Activated CD4-positive, CD25-positive, alpha-beta regulatory T cell treated with anti-CD3 and anti-CD28 coated beads, Interleukin-2, amount 50 U/mL, for 24 hours (primary cell): ENCODE measurements at regions not wholly inside any gene's neighbourhood (a gene's known extent, or its start where the extent isn't known, plus 50 kb on each side); places are given as distances from the start of the nearest gene placed in this dataset.

Experiments used
- ATAC-seq, 2 donors: fragments of 150-1000 bp; cut with Tn5 transposase; one replicate each; pipeline ENCODE4 v1.10.0; 2021; ENCODE audit warnings: mild to moderate bottlenecking in 1 of 2, moderate library complexity in 1 of 2

DNA sequence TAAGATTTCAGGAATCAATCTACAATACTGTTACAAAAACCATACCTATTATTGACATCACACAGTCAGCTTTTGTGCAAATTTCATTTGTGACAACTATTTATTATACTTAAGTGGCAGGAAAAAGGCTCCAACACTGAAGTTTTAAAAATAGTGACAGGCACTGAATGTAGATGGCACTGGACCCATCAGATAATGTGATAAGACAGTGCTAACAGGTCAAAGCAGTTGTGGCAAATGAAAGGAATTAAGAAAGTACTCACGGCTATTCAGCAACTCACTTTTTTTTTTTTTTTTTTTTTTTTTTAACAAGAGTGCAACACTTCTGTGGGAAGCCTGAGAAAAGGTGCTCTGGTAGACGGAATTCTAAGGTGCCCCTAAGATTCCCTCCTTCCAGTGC, 115.0 kb upstream of the MEF2C start:
- ATAC-seq, result no peak

DNA sequence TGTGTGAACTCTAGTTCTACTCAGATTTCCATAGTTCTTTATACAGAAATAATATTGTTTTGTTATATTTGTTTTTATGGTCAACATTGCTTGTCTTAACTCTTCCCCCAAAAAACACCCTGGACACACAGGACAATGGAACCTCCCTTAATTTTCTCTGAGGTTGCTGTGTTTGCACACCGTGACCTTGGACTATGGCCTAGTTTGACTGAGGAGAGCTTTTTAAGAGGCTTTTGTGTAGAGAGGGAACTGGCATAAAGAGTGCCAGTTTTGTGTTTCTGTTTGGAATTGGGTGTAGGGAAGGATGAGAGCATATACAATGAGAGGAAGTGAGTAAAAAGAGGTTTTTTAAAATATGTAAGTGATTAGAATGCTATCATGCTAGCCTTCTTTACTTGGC, 101.1 kb upstream of the MEF2C start:
- ATAC-seq, result no peak

DNA sequence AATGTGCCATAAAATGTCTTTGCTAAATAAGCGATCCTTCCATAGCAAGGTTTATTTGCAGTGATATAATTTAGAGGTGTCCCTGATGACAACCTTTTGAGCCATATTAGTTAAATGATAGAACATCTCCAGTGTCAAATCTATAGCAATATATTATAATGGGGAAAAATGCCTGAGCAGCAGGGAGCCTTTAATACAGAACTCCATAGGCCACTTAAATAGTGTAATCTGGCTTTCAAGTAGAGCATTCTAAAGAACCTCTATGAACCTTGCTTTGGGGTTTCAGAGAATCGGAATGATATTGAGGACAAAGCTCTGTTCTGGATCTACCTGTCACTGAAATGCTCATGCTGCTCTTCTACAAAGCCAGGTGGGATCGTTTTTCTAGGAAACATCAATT, 96.7 kb upstream of the MEF2C start:
- no peak for ATAC-seq

DNA sequence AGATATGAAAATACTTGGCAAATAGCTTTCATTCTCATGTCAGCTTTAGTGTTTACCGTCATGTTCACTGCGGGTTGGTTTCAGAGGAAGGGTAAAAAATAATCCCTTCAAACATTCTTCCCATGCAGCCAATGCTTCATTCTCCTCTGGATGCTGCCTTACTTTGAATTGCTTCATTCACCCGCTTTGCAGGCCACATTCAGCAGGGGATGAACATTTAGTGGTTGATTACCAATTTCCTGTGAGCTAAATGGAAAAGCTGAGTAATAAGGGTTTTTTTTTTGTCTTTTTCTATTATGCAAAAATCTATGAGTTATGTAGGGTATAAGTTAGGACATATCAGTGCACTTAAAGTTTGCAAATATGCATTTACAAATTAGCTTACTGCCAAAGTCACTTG, 96.3 kb upstream of the MEF2C start:
- ATAC-seq, result peak; percentile 38 to 49

DNA sequence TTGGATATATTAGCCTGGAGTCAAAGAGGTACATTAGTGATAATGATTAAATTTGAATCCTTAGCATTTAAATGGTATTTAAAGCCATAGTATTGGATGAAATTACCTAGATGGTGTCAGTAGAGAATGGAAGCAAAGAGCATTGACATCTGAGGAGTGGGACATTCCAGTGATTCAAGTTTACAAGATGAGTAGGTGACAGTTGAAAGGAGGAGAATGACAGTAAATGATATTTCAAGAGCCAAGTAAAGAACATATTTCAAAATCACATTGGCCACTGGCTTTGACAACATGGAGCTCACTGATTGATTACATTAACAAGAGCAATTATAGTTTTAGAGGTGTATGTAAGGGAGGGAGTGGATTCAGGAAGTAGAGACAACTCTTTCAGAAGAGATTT, 93.9 kb upstream of the MEF2C start:
- no peak for ATAC-seq

DNA sequence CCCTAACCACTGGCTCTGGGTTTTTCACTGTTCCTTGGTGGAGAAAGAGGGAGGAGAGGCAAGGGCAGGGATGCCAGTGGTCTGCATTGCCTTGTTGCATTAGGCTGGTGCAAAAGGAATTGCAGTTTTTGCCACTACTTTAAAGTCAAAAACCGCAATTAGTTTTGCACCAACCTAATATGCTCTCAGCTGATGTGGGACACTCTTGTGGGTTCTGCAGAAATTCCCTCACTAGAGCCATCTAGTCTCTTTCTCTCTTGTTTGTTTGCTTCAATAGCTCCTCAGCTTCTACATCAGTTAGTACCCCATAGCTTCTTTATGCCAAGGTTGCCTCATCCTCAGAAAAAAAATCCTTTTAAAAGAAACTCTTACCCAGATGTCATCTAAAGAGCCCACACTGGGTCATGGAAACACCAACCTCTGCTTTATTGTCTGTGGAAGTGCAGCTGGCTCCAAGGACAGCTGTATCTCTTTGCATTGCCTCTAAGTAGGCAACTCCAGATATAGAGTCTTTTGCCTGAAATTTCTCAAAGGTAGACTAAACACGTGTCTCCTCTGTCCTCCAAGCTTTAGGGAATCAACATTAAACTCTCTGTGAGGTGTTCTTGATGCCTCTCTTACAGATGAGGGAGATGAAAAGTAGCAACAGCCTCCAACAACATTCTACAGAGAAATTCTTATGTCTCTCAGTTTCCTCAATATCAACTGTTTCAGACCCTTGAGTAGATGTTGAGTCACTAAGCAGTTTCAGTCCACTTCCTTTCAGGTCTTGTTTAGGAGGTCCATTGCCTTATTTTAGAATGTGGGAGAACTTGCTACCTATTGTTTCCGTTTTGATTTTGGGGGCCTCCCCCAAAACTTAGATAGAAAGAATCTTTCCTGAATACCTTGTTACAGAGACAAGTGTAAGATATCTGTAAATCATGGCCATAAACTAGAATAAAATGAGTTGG, 84.9 kb upstream of the MEF2C start:
- ATAC-seq, result no peak

DNA sequence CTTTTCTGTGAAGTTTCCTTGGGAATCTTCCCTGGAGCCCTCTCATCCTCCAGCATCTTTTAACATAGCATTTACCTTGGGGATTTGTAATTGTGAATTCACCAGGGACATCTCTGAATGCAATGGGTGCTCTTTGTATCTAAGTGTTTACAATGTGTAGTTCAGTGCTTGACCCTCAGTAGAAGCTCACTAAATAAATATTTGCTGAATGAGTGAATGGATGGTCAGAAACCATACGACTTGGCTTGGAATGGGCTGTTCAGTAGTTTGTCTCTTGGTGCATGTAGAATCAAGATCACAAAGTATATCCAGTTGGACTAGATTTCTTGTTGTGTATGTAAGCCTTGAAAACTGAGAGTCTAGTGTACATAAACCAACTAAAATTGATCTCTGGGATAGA, 81.8 kb upstream of the MEF2C start:
- ATAC-seq, result no peak

DNA sequence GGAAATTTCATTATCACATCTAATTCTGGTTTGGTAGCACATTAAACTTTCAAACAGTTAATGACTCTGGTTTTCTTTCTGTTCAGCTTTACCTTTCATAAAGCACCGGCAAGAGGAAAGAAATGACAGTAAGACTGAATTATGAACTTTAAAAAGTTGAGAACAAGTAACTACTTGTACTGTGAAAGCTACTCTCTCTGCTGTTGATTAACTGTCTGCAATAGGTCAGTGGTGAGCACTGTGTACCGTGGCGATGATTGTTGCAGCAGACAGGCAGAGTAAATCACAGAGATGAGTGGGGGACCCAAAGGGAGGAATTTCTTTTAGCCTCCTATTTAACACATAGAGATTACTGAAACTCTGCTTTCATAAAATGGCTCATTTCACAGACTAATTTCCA, 74.0 kb upstream of the MEF2C start:
- ATAC-seq, result no peak

DNA sequence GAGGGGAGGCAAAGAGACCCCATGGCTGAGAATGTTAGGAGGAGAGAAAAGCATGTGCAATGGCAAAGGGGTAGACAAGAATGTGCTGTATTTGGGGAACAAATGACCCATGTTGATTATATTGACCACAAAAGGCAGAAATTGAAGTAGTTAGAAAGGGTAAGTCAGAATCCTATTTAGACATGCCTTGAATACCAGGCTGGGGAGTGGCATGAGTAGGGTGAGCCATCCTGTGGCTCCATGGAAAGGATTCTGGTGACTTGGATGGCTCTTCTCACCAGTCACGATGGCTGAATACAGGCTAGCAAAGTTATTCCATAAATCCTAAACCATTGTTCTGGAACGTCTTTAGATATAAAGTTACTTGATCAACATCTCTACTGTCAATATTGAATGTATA, 73.4 kb upstream of the MEF2C start:
- no peak for ATAC-seq

DNA sequence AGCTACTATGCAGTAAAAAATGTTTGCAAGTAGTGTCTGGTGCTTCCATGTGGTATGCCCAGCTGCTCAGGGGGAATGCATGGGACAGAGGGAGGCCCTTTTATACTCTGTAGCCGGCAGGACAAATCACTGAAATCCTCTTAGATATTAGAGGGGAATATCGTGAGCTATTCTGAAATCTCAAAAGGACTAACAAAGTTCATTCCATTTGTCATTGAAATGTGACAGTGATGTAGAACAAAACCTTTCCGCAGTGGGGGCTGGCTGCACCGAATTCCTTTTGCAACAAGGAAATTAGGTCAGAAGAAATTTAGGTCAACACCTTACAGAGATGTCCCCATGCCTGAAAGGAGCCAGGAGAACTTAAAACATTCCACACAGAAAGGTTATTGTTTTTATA, 72.4 kb upstream of the MEF2C start:
- ATAC-seq, result no peak

DNA sequence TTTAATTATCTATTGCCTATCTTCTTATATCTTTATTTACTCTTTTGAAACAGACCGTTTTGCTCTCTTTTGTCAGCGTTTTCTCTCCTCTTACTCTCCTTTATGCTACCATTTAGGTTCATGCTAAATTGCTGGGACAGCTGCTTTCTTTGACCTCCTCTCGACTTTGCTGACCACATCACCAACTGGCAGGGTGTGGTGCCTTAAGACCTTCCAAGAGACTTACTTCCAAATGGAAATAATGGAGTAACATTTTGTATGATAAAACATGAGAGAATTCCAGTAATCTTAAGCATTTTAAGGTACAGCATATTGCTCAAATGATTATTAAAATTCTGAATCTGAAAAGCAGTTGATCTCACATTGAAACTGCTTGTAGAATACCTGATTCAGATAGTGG, 71.5 kb upstream of the MEF2C start:
- ATAC-seq, result no peak

DNA sequence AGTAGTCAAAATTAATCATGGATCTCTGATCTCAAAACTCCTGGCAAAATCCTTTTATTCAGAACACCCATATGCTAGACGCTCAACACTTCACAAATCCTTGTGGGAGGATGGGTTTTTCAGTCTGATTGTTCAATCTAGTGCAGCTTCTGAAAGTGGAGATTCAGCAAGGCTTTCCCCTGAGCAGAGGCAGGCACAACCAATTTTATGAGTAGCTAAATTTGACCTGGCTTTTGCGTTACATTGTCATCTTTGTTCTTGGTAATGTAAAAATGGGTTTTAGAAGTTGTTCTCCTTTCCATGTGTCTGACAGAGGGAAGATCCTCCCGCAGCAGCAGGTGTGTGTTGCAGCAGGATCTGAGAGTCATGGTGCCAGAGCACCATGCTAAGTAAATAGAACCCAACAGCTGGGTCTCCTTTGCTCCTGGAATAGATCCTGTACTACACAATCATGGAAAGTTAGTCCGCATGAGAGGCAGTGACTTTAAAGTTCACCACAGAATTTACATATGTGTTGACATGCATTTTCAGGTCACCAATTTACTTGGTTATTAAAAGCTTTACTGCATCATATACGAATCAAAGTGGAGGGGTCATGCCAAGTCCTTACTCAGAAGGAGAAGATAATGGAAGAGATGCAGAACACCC, 70.1 kb upstream of the MEF2C start:
- ATAC-seq, result no peak

DNA sequence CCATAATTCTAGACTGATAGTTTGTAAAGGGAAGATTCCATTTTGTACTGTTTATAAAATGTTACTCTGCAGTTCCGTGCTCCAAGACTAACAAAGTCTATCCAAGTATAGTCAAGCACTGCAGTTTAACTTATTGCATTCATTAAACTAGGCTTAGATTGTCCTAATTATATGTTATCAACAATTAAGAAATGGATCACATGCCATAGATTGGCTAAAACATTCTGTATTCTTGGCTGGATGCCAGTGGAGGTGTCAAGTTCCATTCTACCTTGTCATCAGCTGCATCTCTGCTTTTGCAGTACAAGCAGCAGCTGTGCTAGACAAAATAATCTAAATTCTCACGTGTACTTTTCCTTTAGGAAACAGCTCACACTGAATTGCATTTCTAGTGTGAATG, 69.4 kb upstream of the MEF2C start:
- no peak for ATAC-seq

DNA sequence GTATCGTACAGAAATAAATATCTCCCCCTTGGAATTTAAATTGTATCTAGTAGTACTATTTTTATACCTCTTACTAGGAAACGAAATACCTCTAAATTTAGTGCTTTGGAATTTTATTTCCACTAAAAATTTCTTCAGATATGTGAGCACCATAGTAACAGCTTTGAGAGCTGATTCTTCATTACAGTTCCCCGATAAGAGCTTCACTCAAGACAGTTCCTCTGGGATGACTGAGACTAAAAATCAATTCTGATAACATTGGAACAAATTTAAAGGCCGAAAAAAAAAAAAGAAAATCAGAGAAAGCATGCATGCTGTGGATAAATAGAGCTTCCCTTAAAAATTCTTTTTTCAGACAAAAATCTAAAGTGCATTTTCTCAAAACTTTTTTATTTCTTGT, 68.5 kb upstream of the MEF2C start:
- no peak for ATAC-seq

DNA sequence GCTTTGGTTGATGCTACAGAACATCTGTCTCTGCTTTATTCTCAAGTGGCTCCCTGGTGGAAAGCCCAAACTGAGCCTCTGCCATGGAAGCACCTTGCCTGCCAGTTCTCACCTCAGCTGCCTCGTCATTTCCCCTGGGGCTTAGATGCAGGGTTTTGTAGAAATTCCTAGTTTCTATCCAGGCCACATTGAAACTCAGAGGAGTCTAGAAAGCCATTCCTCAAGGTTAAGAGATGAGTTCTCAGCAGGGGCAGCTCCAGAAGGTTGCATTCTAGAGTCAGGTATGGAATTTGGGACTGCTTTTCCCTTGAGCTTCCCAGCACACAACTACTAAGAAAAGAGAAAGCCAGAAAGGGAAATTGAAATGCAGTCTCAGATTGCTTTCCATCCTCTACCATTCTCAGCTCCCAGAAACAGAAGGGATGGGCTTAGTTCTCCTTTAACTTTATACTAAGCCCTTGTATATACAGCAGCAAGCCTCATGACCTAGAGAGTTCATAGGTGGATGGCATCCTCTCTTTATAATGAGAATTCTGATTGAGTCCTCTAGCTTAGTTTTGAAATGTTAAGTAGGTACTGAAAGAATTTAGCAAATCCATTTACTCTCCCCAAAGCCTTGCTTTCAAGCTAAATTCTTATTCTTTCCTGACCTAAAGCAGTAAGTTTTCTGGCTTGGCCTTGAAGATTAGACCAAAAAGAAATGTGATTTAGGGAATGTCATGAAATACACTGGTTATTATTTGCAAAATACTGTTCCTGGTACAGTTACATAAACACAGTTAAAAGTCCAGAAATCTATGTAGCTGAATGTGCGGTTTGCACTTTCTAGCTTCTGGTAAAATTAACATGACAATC, 66.0 kb upstream of the MEF2C start:
- ATAC-seq, result no peak

DNA sequence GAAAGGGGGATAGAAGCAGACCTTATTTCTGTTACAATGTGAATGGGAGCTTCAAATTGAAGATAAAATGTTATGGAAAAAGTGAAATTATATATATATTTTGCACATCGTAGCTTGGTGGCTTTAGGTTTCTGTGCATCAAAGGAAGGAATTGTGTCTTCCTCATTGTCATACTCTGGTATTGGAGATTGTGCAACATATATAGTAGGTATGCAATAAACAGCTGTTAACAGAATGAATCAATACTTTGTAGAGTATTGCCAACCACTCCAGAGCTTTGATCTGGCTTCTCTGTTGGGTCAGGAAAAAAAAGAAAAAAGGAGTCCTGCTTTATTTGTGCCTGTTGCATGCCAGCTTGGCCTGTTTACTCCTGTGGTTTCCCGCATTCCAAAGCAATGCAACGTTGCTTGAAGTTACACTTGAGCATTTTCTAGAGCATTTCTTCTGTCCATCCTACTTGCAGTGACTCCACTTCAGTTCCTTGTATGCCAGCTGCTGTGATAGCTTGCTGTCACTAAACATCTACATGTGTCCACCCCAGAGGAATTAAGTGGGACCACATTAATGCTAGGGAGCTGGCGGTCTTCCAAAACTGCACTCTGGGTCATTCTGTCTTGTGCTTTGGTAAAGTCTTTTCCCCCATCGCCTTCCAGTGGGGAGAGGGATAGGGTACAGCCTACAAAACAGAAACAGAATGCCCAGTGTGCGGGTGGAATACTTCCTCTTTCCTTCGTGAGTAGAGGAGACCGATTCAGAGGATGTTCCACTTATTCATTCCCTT, 62.0 kb upstream of the MEF2C start:
- no peak for ATAC-seq

DNA sequence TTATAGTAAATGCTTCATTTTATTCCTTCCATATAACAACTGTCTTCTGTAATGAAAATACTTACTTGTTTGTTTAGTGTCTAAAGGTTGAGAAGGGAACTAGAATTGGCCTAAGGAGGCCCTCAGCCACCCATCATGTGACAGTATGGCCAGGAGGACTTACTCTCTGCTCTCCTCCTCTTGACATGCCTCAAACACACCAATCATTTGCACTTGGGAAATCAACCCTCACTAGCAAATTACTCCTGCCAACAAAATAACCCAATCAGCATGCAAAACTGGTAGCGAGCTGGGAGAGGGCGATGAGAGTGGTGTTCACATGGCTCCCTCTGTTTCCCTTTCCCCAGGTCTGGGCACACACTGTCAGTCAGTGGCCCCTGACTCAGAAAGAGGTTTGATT, 58.6 kb upstream of the MEF2C start:
- no peak for ATAC-seq

DNA sequence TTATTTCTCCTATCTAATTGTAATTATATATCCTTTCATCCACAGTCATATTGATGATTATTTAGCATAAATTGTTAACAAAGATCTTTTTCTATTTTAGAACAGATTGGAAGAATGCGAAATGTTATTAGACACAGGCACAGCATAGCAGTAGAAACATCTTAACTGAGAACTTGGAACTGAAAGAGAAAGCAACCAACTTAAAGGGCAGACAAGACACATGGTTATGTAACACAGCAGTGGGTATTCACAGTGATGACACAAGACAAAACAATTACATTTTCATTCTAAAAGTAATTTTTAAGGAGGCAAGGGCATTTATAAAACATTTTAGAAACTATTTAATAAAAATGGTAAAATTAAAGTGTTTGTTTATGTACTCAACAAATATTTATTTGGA, 57.7 kb upstream of the MEF2C start:
- ATAC-seq, result peak in 1 of 2 donors; percentile 33

DNA sequence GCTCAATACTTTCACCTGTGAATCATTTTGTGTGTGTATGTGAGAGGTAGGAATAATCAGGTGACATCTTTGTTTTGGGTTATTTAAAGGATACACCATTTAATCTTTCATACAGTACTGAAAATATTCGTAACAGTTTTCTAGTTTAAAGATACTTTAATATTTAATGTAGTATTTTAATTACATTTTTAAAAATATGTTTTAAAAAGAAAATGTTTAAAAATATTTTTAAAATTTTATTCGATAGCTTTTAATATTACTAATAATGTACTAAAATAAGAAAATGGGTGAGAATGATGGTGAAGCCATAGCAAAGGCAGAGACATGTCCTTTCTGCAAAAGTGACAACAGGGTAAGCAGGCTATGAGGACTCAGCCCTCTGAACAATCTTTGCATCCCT, 56.3 kb upstream of the MEF2C start:
- no peak for ATAC-seq

DNA sequence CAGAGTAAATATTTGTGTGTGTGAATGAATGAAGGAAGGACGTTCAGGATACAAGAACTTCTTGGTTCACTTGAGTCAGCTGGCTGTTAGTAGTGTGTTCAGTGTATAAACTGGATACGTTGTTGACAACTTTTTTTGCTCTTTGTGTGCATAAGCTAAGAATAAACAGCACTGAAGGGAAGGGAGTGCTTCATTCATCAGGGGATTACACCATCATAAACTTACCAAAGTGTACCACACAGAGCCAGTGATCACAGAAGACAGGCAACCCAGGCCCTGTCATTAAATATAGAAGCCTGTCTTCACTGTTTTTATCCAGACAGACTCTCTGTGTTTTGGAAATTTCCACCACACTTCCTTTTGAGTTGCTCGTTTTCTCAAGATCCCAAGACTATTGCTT, 55.5 kb upstream of the MEF2C start:
- ATAC-seq, result no peak

DNA sequence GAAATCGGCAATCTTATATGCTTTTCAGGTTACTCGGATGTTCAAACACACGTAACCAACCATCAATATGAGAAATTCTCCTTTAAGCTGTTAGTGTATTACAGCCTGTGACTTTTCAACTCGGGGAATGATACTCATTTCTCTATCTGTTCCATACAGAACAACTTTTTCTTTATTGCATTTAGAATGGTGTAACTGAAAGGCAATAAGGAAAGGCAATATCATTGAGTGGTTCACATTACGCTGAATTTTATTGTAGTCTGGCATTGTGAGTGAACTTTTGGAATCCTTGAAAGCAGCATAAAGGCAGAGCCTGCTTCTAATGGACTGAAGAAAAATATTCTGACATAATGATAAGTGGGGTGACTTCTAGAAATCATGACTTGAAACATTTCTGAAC, 54.4 kb upstream of the MEF2C start:
- no peak for ATAC-seq

DNA sequence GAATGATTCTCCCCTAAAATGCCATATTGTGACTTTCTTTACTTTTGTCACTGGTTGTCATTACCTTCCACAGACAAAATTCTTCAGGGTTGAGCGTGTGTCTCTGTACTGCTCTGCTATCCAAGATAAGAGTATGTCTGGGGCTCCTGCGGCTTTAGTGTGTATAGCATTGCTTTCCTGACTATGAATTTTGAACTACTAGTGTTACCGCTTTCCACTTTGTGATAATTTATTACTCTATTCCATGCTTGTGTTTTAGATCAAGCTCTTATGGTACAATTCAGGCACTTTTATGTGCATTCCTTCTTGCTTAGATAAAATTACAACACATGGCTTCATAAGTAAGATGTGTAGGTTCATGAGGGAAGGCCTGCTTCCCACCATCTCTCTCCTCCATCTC, 51.5 kb upstream of the MEF2C start:
- ATAC-seq, result no peak
